SK-N-MC (cell line): ENCODE measurements at regions not wholly inside any gene's neighbourhood (a gene's known extent, or its start where the extent isn't known, plus 50 kb on each side); places are given as distances from the start of the nearest gene placed in this dataset.

Source experiments
- EZH2 ChIP-seq: fragments of 200-600 bp; sonication (generic); IDR thresholded peaks from one replicate; pipeline ENCODE4 v1.6.1; 2017; ENCODE audit warnings: antibody characterized with exemption
- FOXP2 ChIP-seq: optimal IDR thresholded peaks from 2 replicates; pipeline ENCODE3; 2011; ENCODE audit warnings: mild to moderate bottlenecking, moderate library complexity; ENCODE audit not compliant: insufficient read depth; ENCODE audit errors: extremely low read length, control extremely low read depth
- POLR2AphosphoS5 ChIP-seq: IDR thresholded peaks from 2 replicates; pipeline ENCODE4 v1.6.1; 2012; ENCODE audit warnings: mild to moderate bottlenecking, low read depth, low read length, borderline replicate concordance

GRCh38 chr10:123259081-123259480 lies 104.9 kb downstream of the BUB3 start:
- TF ChIP-seq EZH2 (no peak), POLR2AphosphoS5 (no peak), FOXP2 (no peak)
